GM19023 (cell line): ENCODE measurements at regions not wholly inside any gene's neighbourhood (a gene's known extent, or its start where the extent isn't known, plus 50 kb on each side); places are given as distances from the start of the nearest gene placed in this dataset.

ENCODE experiments used
- ATAC-seq: cut with Tn5 transposase; IDR thresholded peaks from one replicate; pipeline ENCODE4 v1.9.1; 2021; ENCODE audit warnings: mild to moderate bottlenecking, moderate library complexity; ENCODE audit not compliant: unreplicated experiment

DNA sequence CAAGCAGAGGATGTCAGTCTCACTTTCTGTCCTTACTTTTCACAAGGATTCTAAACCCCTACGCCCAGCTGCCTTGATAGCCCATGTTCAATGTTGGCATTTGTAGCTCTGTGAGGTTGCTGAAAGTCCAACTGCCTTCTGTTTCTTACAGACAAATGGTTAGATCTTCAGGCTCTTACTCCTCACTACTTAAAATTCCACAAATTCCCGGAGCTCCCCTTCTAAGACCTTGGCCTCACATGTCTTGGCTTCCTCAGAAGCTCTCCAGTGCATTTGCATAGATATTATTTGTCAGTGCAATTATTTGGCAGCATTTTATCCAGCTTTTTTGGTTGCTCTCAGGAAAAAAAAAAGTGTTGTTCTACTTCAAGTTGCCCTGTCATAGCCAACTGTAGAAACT, 453.7 kb upstream of the CELF4 start:
- ATAC-seq = no peak

DNA sequence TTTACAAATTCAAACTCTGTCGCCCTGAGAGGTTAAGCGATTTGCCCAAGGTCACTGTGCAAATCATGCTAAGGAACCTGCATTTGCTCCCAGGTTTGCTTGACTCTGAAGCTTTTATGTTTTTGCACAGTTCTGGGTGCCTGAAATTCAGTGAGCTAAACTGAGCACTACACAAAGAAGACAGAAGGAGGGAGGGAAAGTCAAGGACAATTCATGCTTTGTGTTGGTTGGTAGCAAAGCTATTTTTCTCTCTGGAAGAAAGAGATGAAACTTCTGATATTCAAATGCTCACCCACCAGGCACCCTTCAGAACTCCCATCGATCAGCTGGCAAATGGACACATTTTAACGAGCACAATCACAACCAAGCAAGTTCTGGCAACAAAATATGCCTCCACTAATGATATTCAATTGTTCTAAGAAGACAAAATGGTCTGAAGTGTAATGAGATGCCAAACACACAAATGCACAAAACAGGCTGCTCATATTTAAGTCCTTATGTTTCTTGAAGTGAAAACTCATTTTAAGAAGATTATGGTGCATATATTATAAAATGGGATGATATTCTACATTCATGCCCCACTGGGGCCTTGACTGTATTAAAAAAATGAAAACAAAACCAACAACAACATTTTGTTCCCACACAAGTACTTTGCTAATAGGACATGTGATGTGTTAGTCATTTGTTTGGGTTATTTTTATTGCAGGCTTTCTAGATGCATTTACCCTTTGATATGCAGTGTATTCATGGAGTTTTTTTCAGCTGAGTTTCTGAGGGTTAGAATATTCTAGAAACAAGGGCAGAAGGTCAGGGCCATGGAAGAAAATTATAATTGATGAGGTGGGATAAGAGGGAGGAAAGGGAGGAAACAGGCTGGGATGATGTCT, 445.6 kb upstream of the CELF4 start:
- no peak for ATAC-seq

DNA sequence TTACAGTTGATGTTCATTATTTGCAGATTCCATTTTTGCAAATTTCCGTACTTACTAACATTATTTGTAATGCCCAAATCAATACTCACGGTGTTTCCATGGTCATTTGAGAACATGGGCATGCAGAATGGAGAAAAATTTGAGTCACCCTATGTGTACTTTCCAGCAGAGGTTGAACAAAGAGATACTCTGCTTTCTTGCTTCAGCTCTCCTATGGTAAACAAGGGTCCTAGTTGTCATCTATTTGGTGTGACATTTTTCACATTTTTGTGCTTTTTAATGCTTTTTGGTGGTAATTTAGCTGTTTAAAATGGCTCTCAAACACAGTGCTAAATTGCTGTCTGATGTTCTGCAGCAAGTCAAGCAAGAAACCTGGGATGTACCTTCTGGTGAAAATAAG, 444.4 kb upstream of the CELF4 start:
- ATAC-seq = no peak

DNA sequence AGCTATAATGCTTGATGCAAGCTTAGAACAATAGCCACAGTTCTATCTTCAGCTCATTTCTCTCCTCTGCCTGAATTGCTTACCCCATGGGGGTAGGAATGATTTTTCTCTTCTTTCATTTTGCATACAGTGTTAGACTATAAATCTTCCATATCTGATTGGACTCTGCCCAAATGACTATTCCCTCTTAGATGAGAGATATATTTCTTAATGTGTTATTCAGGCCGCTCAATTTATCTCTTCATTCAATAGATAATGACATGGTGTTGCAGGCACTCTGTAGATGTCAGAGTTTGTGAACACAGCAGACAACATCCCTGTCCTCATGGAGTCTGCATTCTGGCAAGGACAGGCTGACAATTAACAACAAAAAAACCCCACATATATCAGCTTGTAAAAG, 443.7 kb upstream of the CELF4 start:
- no peak for ATAC-seq

DNA sequence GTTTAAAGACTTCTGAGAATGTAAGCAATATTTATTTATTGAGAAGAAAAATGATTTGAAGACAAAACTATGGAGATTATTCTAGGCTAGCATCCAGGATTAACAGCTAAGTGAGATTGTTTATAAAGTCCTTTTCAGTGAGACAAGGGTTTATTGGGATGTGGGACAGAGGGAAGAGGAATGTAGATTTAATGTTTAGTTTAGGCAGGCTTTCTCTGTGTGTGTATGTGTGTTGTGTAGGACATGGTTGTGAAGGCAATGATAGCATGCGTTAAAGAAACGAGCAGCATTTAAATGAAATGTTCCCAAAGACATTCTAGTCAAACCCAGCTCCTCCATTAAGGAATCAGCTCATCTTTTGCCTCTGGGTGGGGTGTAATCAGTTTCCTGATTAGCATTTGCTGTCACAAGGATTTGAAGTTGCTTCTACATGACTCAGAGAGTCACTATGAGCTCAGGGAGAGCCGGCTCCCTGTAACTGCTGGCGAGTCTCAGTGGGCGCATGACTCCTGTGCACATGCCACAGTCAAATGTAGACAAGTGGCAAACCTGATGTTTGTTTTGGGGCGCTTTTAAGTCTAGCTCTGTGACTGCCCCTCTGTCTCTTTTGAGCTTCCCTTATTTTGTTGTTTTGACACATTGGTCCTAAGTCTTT, 442.2 kb upstream of the CELF4 start:
- no peak for ATAC-seq

DNA sequence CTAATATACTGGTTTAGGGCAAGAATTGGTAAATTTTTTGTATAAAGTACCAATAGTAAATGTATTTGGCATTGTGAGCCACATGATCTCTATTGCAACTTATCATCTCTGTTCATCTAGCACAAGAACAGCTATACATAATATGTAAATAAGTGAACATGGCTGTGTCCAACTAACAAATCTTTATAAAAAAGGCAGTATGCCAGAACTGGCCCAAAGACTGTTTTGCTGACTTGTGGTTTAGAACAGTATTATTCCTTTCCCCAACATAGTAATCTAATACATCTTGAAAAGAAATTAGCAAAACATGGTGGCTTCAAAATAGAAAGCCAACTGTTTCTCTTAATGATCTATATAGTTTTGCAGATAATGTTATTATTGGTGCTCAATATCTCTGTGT, 441.4 kb upstream of the CELF4 start:
- ATAC-seq = no peak

DNA sequence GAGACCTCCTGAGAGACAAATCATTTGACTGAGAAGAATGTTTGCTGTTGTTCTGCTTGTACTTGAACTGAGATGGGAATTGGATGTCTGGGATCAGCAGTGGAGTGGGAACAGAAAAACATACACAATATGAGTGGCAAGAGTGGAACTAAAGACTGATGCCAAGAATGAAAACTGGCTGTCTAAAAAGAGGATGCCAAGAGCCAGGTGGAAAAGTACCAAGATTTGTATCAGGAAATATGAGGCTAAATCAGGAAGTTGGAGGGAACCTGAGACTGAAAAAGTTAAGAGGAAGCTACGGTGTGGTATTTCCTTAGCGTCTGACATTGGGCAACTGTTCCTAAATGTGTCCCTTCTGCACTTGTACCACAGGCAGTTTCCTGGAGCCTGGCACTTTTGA, 440.9 kb upstream of the CELF4 start:
- no peak for ATAC-seq

DNA sequence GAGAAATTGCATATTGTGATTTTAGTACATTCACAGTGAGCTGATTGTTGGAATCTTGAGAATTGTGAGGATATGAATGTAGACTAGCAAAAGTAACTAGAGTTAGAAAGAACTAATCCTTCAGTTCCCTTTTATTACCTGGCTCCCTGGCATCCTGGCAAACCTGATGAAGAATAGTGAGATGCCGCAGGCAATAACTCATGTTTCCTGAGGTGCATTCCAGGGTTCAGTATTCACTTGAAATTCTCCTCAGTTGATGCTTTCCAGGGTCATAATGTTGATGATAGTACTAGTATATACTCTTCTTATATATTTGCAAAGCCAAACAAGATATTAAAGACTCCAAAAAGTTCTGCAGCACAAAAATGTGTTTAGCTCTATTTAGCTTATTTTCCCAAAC, 432.1 kb upstream of the CELF4 start:
- ATAC-seq = no peak

DNA sequence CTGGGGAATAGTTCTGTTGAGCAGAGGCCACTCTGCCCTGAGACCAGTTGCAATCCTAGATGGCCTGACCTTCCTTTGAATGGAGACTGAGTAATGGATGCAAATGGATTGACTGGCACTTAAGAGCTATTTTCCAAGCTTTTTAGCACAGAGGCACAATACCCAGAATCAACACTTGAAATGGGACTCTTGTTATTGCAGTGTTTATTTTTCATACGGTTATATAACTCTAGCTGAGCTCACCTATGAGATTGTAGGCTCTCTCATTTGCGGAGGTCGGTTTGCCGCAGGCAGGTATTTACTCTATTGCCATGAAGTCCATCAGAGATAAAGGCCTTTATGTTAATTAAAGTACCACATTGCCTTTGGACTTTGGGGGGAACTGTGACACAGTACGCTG, 422.3 kb upstream of the CELF4 start:
- no peak for ATAC-seq

DNA sequence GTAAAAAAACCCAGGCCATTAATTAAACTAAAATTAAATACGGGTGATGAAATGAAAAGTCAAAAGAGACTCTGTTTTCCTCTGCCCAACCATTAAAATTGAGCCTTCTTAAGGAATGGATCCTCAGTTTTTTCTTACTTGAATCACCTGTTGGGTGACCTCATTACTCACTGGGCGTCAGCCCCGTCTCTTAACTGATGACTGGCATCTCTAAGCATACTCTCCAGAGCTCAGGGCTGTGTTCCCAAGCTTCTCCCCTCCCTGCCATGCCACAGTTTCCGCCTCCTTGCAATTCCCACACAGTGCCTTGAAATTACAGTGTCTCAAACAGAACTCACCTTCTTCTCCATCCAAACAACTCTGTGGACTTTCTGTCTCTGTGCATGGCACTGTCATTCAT, 421.1 kb upstream of the CELF4 start:
- no peak for ATAC-seq

DNA sequence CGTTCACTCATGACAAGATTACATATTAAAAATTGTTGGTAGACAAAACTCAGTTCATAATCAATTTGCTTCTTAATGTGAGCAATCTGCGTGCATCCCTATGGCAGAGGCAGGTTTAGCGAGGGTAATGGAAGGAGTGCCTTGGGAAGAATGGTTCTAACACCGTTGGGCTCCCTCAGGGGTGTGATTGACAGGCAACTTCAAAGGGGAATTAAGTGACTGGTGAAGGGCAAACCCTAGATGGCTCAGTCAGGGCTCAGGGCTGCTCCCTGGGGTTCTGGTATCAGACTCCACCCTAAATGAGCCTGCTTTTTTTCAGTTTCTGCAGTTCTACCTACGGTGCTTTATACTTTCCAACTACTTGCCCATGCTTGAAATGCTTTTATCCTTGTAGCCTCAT, 419.5 kb upstream of the CELF4 start:
- no peak for ATAC-seq

DNA sequence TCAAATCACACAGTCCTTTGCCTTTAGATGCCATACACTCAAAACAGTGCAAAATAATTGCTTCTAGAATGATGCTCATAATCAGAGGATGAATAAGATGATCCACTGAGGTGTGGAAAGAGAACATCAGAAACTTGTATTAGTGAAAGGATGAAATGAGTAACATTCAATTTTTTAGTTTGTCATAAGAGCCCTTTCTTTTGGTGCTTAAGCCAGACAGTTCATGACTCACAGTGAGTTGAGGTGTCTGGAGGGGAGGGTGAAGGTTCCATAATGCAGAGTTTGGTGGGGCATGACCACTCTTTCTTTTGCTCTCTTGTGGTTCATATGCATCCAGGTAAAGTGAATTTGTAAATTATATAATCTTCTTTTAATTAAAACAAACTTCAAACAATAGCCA, 415.0 kb upstream of the CELF4 start:
- ATAC-seq = no peak

DNA sequence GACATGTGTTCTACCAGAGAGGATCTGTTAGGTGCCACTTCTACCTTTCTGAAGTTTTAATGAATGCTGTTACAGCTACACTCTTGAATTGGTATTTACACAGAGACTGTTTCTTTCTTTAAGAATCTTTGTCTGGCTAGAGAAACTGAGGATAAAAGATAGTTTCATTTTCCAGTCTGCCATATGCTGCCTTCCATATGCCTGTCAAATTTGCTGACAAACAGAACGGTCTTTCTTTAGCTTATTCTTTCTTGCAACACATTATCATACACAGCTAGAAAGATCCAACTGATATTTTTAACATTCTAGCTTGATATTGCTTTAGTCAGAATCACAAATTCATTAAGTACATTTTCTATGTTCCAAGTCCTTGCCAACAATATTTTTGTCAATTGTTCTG, 409.8 kb upstream of the CELF4 start:
- ATAC-seq = no peak

DNA sequence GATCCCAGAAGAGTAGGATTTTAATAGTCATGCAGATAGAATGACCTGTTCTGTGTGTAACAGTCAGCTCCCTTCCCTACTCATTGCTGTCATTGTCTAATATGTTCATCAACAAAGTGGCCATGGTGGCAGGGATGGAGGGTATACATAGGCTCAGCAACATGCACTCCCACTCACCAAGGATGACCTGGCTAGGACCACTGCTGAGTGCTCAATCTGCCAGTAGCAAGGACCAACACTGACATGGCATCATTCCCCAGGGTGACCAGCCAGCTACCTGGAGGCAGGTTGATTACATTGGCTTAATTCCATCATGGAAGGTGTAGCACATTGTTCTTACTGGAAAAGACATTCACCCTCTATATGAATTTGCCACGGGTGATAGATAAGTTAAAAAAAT, 401.7 kb upstream of the CELF4 start:
- ATAC-seq = no peak

DNA sequence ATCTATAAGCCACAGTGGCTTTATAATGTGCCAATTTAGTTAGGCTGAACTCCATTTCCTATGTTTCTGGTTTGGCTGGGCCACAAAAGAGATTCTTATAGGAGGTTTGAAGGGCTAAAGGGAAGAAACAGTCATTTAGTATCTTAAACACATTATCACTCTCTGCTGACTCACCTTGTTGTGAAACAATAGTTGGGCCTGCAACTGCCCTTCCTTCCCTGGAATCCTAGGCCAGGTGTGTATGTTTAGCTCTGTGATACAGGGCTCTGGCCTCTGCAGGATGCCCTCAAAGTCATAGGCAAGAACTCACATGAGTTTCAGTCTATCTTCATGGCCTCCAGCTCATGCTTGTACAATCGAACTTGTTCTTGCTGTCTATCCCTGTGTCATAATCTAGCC, 400.0 kb upstream of the CELF4 start:
- no peak for ATAC-seq

DNA sequence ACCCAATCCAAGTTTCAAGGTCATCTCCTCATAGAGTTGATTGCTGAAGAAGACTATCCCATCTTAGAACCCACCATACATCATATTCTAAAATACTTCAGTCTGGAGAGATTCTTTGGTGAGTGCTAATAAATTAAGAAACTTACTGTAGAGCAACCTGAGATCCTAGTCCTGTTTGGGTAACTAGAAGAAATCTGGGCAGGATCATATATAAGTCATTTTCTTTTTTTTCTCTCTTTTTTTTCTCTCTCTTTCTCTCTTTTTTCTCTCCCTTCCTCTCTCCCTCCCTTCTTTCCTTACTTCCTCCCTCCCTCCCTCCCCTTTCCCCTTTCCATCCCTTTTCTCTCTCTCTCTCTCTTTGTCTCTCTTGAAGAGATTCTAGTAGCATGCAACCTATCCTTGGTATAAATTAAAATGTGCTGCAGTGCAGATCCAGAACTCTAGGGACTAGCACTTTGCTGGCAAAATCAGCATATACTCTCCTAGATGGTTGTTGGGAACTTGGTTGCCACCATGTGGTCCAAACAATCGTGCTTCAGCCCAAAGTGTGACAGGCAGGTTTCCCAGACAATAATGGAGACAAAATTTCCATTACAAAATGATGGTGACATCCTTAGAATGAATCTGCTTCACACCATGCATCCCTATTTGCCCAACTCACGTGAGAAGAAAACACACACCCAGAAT, 399.4 kb upstream of the CELF4 start:
- no peak for ATAC-seq

DNA sequence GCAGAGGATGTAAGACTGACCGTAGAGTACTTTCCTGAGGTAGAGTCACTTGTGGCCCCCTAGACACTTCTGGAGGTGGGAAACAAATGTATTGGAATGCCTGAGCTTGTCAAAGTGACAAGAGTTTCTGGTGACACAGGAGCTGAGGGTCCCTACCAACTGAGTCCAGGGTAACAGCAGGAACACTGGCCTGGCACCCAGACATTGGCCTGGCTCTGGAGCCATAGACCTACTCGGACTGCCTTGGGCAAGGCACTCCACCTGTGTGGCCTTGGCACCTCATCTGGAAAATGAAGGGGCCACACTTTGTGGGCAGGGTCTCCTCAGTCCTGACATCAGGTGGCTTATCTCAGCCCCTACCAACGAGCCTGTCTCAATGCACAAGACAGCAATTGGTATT, 398.2 kb upstream of the CELF4 start:
- no peak for ATAC-seq

DNA sequence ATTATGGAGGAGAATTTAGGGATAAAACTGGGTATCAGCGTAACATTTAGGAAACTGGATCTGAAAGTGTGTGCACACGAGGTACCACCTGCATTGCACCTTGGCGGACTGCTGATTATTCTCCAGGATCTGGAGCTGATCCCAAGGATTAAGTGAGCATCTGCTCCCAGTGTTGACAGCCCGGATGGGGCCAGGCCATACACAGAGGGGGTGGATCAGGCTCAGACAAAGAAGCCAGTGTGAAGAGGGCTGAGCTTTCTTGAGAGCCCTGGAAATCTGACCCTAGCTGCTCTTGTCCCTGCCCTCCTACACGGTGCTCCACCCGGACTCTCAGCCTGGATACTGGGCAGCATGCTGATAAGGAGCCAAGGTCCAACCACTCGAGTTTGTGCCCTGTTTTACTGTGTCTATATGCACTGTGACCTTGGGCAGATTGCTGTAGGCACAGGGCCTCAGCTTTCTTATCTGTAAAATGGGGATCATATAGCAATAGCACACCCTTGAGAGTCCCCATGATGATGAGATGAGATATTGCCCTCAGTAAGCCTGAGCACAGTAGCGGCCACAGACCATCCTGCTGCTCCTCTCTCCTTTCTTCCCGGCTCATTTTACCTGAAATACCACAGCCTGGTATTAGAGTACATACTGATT, 396.8 kb upstream of the CELF4 start:
- no peak for ATAC-seq

DNA sequence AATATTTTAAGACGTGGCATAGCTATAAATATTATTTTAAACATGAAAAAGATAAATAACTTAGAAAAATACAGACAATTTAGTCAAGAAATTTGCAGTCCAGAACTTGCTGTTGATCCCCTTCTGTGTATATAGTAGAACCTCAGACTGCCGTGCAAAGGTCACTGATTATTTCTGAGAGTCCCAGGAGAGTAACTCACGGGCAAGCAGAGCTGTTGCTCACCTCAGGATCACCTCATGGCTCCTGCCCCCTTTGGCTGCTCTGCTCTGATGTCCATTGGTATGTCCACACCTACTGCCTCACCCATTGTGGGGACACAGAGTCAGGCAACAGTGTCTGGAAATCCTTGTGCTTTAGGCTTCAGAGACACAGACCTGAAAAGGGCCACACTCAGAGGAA, 392.9 kb upstream of the CELF4 start:
- no peak for ATAC-seq

DNA sequence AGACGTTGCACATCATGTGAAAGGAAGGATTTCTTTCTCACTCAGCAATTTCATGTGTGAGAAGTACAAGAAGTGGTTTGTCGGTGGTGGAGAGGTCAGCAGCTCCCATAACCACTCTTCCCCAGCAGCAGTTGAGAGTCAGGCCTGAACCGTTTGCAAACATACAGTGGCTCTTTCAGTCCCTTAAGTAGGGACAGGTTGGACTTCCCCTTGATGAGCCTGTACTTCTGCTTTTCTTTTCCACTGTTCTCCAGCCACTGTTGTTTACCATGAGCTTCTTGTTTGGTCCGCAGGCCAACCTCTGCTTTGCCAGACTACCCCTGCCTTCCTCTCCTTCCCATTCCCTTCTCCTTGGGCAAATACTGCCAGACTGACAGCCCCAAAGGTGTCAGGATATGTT, 391.3 kb upstream of the CELF4 start:
- ATAC-seq = no peak

DNA sequence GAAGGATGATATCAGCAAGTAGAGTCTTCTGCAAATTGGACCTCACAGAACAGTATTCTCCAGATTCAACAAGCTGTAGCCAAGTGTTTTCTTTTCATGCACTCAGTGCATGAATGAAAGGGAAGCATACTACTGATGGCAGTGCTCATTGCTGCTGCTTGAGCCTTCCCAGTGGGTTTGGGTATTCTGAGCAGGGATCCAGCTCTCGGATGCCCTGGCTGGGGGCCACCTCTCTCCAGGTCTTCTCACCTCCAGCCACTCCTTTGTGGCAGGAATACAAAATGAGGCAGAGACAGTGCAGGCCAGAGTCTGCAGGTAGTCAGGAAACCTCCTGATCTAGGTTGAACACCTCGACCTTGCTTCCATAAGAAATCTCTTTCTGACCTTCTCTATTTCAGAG, 390.4 kb upstream of the CELF4 start:
- ATAC-seq = no peak

DNA sequence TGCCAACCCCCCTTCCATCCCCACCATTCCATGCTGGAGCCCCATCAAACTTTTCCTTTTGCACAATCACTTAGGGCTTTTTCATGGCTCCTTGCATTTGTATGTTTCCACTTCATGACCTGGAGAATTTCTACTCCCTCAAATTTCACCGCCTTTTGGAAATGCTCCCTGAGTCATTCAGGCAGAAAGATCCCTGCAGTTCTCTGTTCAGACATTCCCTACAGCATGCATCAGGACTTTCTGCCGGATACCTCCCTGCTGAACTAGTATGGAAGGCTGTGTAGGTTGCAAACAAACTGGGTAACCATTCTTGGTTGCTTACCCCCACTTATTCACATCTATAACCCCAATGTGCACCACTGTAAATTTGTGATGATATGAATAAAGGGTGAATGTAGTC, 389.6 kb upstream of the CELF4 start:
- ATAC-seq = no peak
